Nucleus accumbens (tissue), 56 donors: ENCODE measurements at regions not wholly inside any gene's neighbourhood (a gene's known extent, or its start where the extent isn't known, plus 50 kb on each side); places are given as distances from the start of the nearest gene placed in this dataset.
A peak's percentile ranks its signal among the peaks of the same experiment; 100 is the strongest.
"Not testable (repeated sequence)": the region's sequence is repeated elsewhere in the genome, so short reads cannot be mapped to it uniquely, and the experiment has no call there.

Experiments
- DNase-seq, 56 donors: peaks; one replicate each; lab custom pipeline; 2025; lab: John Stamatoyannopoulos, UW

- peak in 5 of 56 donors; percentile 3 to 63 (median 6) for DNase-seq
Observed at GRCh38 chr21:36589352-36589971, 109.5 kb upstream of the SIM2 start.

DNA sequence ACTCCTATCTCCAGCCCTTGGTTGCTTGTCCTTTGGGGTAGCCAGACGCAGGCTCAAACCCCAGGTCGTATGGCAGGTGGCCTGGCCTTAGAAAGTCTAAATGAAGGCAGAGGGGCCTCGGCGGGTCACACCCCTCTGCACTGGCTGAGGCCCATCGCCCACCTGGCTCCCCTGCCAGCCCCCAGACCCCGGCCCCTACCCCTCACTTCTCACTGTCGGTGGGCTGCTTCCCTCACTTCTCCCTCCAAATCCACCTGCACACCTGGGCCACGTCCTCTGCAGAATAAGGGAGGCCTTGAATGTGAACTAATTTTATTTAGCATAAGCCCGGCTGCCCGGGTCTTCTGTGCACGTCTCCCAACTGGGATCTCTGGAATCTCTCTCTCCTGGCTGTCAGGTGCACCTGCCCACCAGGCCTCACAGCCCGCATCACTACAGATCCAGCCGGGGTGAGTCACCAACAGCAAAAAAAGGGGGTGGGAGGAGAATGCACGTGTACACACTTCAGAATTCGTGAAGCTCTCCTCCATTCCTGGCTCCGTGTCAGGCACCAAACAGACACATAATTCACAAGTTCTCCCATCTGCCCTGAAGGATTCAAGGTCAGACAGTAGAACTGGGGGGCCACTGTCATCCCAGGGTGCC lies 107.5 kb upstream of the SIM2 start:
- peak in 15 of 56 donors; percentile 1 to 46 (median 26) for DNase-seq

DNA sequence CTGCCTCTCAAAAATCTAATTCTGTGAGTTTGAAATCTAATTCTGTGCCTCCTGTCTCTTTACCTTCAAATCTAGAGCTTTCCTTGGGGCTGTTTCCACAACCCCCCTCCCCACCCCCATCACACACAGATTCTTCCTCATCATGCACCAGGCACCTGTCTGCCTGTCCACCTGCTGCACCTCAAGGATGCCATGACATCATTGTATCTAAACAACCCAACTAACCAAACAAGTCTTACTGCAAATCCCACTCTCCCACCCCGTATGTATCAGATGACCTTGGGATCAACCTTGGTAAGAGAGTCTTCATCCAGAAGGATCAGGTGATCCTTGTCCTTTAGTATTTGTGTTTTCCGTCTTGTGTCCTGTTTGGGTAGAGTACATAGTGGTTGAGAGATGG lies 102.7 kb upstream of the SIM2 start:
- no peak for DNase-seq

GRCh38 chr21:36601362-36601761 lies 97.6 kb upstream of the SIM2 start:
- DNase-seq = no peak

DNA sequence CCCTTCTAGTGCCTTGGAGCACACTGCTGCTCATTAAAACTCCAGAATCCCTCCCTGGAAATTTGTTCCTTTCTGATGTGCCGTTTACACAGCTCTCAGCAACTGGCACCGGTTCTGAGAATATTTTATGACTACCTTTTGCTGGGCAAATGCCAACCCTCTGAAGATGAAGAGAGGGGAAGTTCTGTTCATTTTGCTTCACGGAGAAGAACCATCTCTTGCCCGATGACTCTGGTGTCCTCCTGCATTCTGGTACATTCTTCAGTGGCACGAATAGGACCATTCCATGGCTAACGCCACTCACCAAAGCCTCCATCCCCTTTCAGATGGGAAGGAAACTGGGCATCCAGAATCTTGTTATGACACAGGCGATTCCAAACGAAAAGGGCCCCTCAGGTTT lies 96.2 kb upstream of the SIM2 start:
- no peak for DNase-seq

DNA sequence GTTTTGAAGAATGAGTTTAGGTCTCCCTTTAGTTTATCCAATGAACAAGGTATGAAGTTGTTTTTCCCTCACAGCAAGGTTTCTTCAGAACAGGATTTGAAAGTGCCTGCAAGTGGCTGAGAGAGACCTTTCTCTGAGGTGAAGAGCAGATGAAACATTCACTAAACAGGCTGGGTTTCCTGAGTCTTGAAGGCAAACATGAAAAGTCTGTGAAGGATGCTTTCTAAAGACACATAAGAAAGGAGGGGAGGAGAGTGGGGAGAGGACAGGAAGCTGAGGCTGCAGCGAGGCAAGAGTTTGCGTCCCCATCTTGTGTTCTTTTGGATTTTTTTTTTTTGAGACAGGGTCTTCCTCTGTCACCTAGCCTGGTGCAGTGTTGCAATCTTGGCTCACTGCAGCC lies 95.7 kb upstream of the SIM2 start:
- DNase-seq = no peak

- DNase-seq = no peak
Observed at GRCh38 chr21:36605426-36605825, 93.5 kb upstream of the SIM2 start.

- peak in 10 of 56 donors; percentile 6 to 42 (median 22) for DNase-seq
Observed at GRCh38 chr21:36606287-36606982, 92.5 kb upstream of the SIM2 start.

- no peak for DNase-seq
Observed at GRCh38 chr21:36606983-36607325, 92.0 kb upstream of the SIM2 start.

GRCh38 chr21:36608041-36608896 lies 90.6 kb upstream of the SIM2 start:
- DNase-seq = no peak

DNA sequence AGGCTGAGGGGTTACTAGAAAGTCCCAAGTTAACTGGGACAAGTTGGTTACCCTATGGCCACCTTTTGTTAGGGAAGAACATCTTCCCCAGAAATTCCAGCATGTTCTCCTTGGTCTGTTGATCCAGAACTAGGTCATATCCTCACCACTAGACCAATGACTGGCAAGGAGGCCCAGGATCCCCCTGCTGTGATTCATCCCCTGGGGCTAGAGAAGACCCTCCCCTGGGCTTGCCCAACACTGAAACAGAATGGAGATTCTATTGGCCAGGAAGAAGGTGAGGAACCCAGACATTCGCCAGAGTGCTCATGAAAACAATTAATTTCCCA lies 90.1 kb upstream of the SIM2 start:
- no peak for DNase-seq

DNA sequence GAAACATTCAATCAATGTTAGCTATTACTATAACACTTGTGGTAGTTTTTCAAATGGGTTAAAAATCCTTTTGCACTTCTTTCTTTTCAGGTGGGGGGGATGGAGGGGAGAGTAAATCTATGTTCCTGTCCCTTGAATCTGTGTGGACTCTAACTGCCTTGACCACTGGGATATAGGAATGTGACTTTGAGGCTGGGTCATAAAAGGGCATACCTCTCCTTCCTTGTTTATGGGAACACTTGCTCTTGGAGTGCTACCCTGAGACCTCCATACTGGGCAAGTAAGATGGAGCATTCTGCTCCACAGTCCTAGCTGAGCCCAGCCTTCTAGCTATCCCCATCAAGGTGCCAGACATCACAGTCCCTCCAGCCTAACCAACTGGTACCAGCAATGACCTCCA lies 89.3 kb upstream of the SIM2 start:
- no peak for DNase-seq

GRCh38 chr21:36610201-36610600 lies 88.7 kb upstream of the SIM2 start:
- no peak for DNase-seq

GRCh38 chr21:36610935-36611334 lies 88.0 kb upstream of the SIM2 start:
- DNase-seq = no peak

- DNase-seq = no peak
Observed at GRCh38 chr21:36611379-36611778, 87.5 kb upstream of the SIM2 start.

DNA sequence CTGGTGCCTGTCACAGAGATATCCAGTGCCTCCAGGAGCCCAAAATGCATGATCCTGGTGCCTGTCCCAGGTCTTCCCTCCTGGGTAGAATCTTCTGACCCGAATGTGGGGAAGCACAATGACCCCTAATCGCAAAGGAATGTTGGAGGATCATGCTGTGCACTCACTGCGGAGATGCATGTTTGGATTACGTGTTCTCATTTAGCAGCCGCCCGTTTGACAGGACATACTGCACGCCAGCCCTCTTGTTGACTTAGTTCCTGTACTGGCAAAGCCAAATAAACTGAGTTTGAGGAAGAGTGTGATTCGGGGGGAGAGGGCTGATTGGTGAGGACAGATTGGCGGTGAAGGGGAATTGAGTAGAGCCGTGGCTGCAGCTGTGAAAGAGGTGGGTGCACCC lies 85.9 kb upstream of the SIM2 start:
- no peak for DNase-seq

- no peak for DNase-seq
Observed at GRCh38 chr21:36613554-36613953, 85.4 kb upstream of the SIM2 start.

GRCh38 chr21:36615274-36615964 lies 83.5 kb upstream of the SIM2 start:
- no peak for DNase-seq

GRCh38 chr21:36616773-36617172 lies 82.1 kb upstream of the SIM2 start:
- DNase-seq = not testable (repeated sequence)

- DNase-seq = not testable (repeated sequence)
Observed at GRCh38 chr21:36621794-36622193, 77.1 kb upstream of the SIM2 start.

DNA sequence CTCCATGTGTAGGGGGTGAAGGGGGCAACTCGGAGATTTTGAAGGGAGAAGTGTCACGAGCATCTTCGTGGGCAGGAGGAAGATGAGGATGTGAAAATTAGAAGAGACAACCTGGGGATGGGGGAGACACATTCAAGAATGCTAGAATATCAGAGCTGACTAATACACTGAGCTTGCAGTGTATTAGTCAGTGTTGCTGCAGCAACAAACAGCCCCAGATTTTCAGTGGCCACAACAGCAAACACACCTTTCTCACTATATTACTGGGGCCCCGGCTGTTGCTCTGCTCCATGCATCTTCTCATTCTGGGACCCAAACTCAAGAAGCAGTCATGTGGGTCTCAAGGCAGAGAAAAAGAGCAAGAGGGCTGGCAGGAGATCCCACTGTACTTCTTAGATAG lies 74.8 kb upstream of the SIM2 start:
- DNase-seq = no peak
